HCT116 (cell line): ENCODE measurements at regions not wholly inside any gene's neighbourhood (a gene's known extent, or its start where the extent isn't known, plus 50 kb on each side); places are given as distances from the start of the nearest gene placed in this dataset.
"Not testable (repeated sequence)": the region's sequence is repeated elsewhere in the genome, so short reads cannot be mapped to it uniquely, and the experiment has no call there.

Experiments used
- CEBPB ChIP-seq: IDR thresholded peaks from 2 replicates; pipeline ENCODE4 v1.6.1; 2012; ENCODE audit warnings: low read depth
- CTCF ChIP-seq, 3 experiments: fragments of 200-600 bp in 1 of 3; sonication (generic) in 1 of 3; IDR thresholded peaks in 2 of 3; conservative IDR thresholded peaks in 1 of 3; 2 replicates each; pipeline ENCODE4 v1.5.1; 2012 to 2017; ENCODE audit warnings: low read depth in 2 of 3, low read length in 2 of 3, antibody characterized with exemption in 1 of 3, borderline replicate concordance in 1 of 3, control low read depth in 1 of 3, mild to moderate bottlenecking in 1 of 3, mixed read lengths in 1 of 3, mixed run types in 1 of 3, moderate library complexity in 1 of 3; ENCODE audit not compliant: insufficient read depth in 1 of 3
- EGR1 ChIP-seq: IDR thresholded peaks from 2 replicates; pipeline ENCODE4 v1.6.1; 2012; ENCODE audit warnings: low read depth
- EZH2 ChIP-seq: fragments of 200-600 bp; sonication (generic); IDR thresholded peaks from 2 replicates; pipeline ENCODE4 v1.6.1; 2017; ENCODE audit warnings: antibody characterized with exemption, mixed run types
- EZH2phosphoT487 ChIP-seq: fragments of 200-600 bp; IDR thresholded peaks from 2 replicates; pipeline ENCODE4 v1.6.1; 2018; ENCODE audit warnings: antibody characterized with exemption, borderline replicate concordance
- POLR2A ChIP-seq: IDR thresholded peaks from 2 replicates; pipeline ENCODE4 v1.7.0; 2011; ENCODE audit warnings: borderline replicate concordance; ENCODE audit not compliant: insufficient read depth, insufficient read length; ENCODE audit errors: extremely low read depth
- POLR2AphosphoS5 ChIP-seq: IDR thresholded peaks from 2 replicates; pipeline ENCODE4 v1.6.1; 2011; ENCODE audit warnings: mild to moderate bottlenecking, low read depth, low read length, moderate library complexity
- SIN3A ChIP-seq: IDR thresholded peaks from 2 replicates; pipeline ENCODE4 v1.6.1; 2012; ENCODE audit warnings: low read depth
- SRF ChIP-seq: IDR thresholded peaks from 2 replicates; pipeline ENCODE4 v1.6.1; 2012; ENCODE audit warnings: low read depth
- YY1 ChIP-seq: IDR thresholded peaks from 2 replicates; pipeline ENCODE4 v1.6.1; 2011; ENCODE audit warnings: low read length, low read depth, moderate library complexity, mild to moderate bottlenecking; ENCODE audit not compliant: insufficient replicate concordance; ENCODE audit errors: extremely low read depth
- ZBTB33 ChIP-seq: IDR thresholded peaks from 2 replicates; pipeline ENCODE4 v1.6.1; 2011; ENCODE audit warnings: mild to moderate bottlenecking, low read length, moderate library complexity; ENCODE audit not compliant: insufficient replicate concordance; ENCODE audit errors: extremely low read depth
- ZFX ChIP-seq: fragments of 450-650 bp; IDR thresholded peaks from 2 replicates; pipeline ENCODE4 v1.6.1; 2017
- TF ChIP-seq, protein P1 (sequence below): IDR thresholded peaks from 2 replicates; pipeline ENCODE4 v1.6.1; 2012; ENCODE audit warnings: low read depth
- TF ChIP-seq, protein P2 (sequence below): IDR thresholded peaks from 2 replicates; pipeline ENCODE4 v1.6.1; 2012

DNA sequence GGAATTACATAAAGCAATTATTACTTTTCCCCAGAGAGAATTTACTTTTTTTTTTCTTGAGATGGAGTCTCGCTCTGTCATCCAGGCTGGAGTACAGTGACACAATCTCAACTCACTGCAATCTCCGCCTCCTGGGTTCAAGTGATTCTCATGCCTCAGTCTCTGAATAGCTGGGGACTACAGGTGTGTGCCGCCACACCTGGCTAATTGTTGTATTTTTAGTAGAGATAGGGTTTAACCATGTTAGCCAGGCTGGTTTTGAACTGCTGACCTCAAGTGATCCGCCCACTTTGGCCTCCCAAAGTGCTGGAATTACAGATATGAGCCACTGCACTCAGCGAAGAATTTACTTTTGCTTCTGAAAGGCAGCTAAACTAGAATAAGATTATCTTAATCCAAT lies 181.6 kb downstream of the DLEU7 start:
- TF ChIP-seq POLR2AphosphoS5; CTCF (IDR thresholded peaks at IDR 0.05 in 2 of 3, conservative IDR thresholded peaks at IDR 0.05 in 1 of 3; ENCODE audit: borderline replicate concordance in 1 of 3, insufficient read depth in 1 of 3, low read depth in 2 of 3, low read length in 2 of 3); EZH2phosphoT487; SRF; POLR2A; ZFX; EZH2; SIN3A; ZBTB33; YY1; CEBPB; EGR1: not testable (repeated sequence)
- TF ChIP-seq, protein P1, sequence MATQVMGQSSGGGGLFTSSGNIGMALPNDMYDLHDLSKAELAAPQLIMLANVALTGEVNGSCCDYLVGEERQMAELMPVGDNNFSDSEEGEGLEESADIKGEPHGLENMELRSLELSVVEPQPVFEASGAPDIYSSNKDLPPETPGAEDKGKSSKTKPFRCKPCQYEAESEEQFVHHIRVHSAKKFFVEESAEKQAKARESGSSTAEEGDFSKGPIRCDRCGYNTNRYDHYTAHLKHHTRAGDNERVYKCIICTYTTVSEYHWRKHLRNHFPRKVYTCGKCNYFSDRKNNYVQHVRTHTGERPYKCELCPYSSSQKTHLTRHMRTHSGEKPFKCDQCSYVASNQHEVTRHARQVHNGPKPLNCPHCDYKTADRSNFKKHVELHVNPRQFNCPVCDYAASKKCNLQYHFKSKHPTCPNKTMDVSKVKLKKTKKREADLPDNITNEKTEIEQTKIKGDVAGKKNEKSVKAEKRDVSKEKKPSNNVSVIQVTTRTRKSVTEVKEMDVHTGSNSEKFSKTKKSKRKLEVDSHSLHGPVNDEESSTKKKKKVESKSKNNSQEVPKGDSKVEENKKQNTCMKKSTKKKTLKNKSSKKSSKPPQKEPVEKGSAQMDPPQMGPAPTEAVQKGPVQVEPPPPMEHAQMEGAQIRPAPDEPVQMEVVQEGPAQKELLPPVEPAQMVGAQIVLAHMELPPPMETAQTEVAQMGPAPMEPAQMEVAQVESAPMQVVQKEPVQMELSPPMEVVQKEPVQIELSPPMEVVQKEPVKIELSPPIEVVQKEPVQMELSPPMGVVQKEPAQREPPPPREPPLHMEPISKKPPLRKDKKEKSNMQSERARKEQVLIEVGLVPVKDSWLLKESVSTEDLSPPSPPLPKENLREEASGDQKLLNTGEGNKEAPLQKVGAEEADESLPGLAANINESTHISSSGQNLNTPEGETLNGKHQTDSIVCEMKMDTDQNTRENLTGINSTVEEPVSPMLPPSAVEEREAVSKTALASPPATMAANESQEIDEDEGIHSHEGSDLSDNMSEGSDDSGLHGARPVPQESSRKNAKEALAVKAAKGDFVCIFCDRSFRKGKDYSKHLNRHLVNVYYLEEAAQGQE: not testable (repeated sequence)
- TF ChIP-seq, protein P2, sequence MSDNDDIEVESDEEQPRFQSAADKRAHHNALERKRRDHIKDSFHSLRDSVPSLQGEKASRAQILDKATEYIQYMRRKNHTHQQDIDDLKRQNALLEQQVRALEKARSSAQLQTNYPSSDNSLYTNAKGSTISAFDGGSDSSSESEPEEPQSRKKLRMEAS: not testable (repeated sequence)
